NT2/D1 (cell line): ENCODE measurements at regions not wholly inside any gene's neighbourhood (a gene's known extent, or its start where the extent isn't known, plus 50 kb on each side); places are given as distances from the start of the nearest gene placed in this dataset.

Source experiments
- DNase-seq: peaks from one replicate; pipeline ENCODE4 v3.0.0-alpha.2; 2011; ENCODE audit warnings: low read depth, low spot score
- H3K27me3 ChIP-seq: 2 replicates; pipeline ENCODE4 v1.6.0; 2011; ENCODE audit warnings: mild to moderate bottlenecking; ENCODE audit not compliant: insufficient read length, insufficient read depth
- H3K36me3 ChIP-seq: 2 replicates; pipeline ENCODE4 v1.6.1; 2011; ENCODE audit warnings: mild to moderate bottlenecking, low read length, mixed read lengths; ENCODE audit not compliant: insufficient read depth, insufficient read length
- H3K4me1 ChIP-seq: 2 replicates; pipeline ENCODE4 v1.5.1; 2011; ENCODE audit not compliant: insufficient read depth, insufficient read length
- H3K4me3 ChIP-seq: 2 replicates; pipeline ENCODE4 v1.5.1; 2011; ENCODE audit warnings: low read depth; ENCODE audit not compliant: insufficient read length
- H3K9ac ChIP-seq: 2 replicates; pipeline ENCODE4 v1.6.0; 2011; ENCODE audit warnings: low read depth; ENCODE audit not compliant: insufficient read length
- H3K9me3 ChIP-seq: 2 replicates; pipeline ENCODE4 v1.5.1; 2011; ENCODE audit warnings: mild to moderate bottlenecking, low read length; ENCODE audit not compliant: insufficient read depth
- SUZ12 ChIP-seq: IDR thresholded peaks from 2 replicates; pipeline ENCODE4 v1.6.1; 2011; ENCODE audit not compliant: insufficient read length, insufficient read depth; ENCODE audit errors: extremely low read depth
- YY1 ChIP-seq: IDR thresholded peaks from 2 replicates; pipeline ENCODE4 v1.6.1; 2011; ENCODE audit not compliant: insufficient read length, insufficient read depth
- ZNF274 ChIP-seq: IDR thresholded peaks from 2 replicates; pipeline ENCODE4 v1.6.1; 2011; ENCODE audit warnings: mild to moderate bottlenecking, low read depth, low read length

GRCh38 chr5:2052687-2053086, 170.0 kb upstream of the IRX4 start:
- Histone ChIP-seq H3K9me3 (no peaks in the 10 kb centered on the region), H3K9ac (no peak overlapping the region), H3K4me3 (no peak overlapping the region), H3K27me3 (no peaks in the 10 kb centered on the region), H3K36me3 (no peaks in the 10 kb centered on the region), H3K4me1 (no peaks in the 10 kb centered on the region)
- no peak for DNase-seq
- TF ChIP-seq SUZ12 (no peak), YY1 (no peak), ZNF274 (no peak)

- Histone ChIP-seq H3K4me3 (no peak overlapping the region), H3K9ac (no peak overlapping the region), H3K4me1 (no peaks in the 10 kb centered on the region), H3K27me3 (no peaks in the 10 kb centered on the region), H3K9me3 (peaks cover 4% of the 10 kb centered on the region; the same call in 1 of the 2 replicates), H3K36me3 (no peaks in the 10 kb centered on the region)
- no peak for TF ChIP-seq ZNF274
- TF ChIP-seq SUZ12 = no peak
- TF ChIP-seq YY1 = no peak
- no peak for DNase-seq
Measured at GRCh38 chr5:2049876-2050275, 167.2 kb upstream of the IRX4 start.

GRCh38 chr5:2048664-2049063, 165.9 kb upstream of the IRX4 start:
- no peaks in the 10 kb centered on the region for H3K4me1 ChIP-seq
- DNase-seq = no peak

GRCh38 chr5:2047341-2047927, 164.7 kb upstream of the IRX4 start:
- Histone ChIP-seq H3K4me3 (no peak overlapping the region), H3K9me3 (peaks cover 4% of the 10 kb centered on the region; the same call in 1 of the 2 replicates), H3K27me3 (no peaks in the 10 kb centered on the region), H3K4me1 (no peaks in the 10 kb centered on the region), H3K36me3 (no peaks in the 10 kb centered on the region), H3K9ac (no peak overlapping the region)
- DNase-seq = no peak
- TF ChIP-seq ZNF274 = no peak
- TF ChIP-seq YY1 = no peak
- no peak for TF ChIP-seq SUZ12

More at GRCh38 chr5:2048664-2049063, 165.9 kb upstream of the IRX4 start:
- no peaks in the 10 kb centered on the region for H3K27me3 ChIP-seq
- H3K9ac ChIP-seq = no peak overlapping the region
- no peak for TF ChIP-seq YY1
- TF ChIP-seq SUZ12 = no peak
- TF ChIP-seq ZNF274 = no peak
- no peak overlapping the region for H3K4me3 ChIP-seq
- peaks cover 4% of the 10 kb centered on the region; the same call in 1 of the 2 replicates for H3K9me3 ChIP-seq
- no peaks in the 10 kb centered on the region for H3K36me3 ChIP-seq

GRCh38 chr5:2044041-2044440, 161.3 kb upstream of the IRX4 start:
- H3K36me3 ChIP-seq = no peaks in the 10 kb centered on the region
- no peak for TF ChIP-seq SUZ12
- TF ChIP-seq ZNF274 = no peak
- TF ChIP-seq YY1 = no peak
- H3K4me1 ChIP-seq = no peaks in the 10 kb centered on the region
- no peak overlapping the region for H3K4me3 ChIP-seq
- H3K9me3 ChIP-seq = peaks cover 4% of the 10 kb centered on the region; the same call in 1 of the 2 replicates
- no peaks in the 10 kb centered on the region for H3K27me3 ChIP-seq
- H3K9ac ChIP-seq = no peak overlapping the region
- DNase-seq = no peak

GRCh38 chr5:2039180-2039531, 156.4 kb upstream of the IRX4 start:
- Histone ChIP-seq H3K9ac (no peak overlapping the region), H3K4me3 (no peak overlapping the region), H3K36me3 (no peaks in the 10 kb centered on the region), H3K27me3 (peaks cover 3% of the 10 kb centered on the region), H3K4me1 (no peaks in the 10 kb centered on the region), H3K9me3 (no peaks in the 10 kb centered on the region)
- no peak for DNase-seq
- TF ChIP-seq YY1 (no peak), ZNF274 (no peak), SUZ12 (no peak)

- Histone ChIP-seq H3K9me3 (peaks cover 4% of the 10 kb centered on the region; the same call in 1 of the 2 replicates), H3K27me3 (peaks cover 8% of the 10 kb centered on the region), H3K4me3 (peak overlapping the region; percentile 12), H3K4me1 (no peaks in the 10 kb centered on the region), H3K36me3 (no peaks in the 10 kb centered on the region), H3K9ac (peak overlapping the region; percentile 36)
- TF ChIP-seq ZNF274 = no peak
- TF ChIP-seq YY1 = no peak
- no peak for TF ChIP-seq SUZ12
- DNase-seq = peak; percentile 77
Measured at GRCh38 chr5:2038321-2039179, 155.8 kb upstream of the IRX4 start.
